ENCODE measurements at regions not wholly inside any gene's neighbourhood (a gene's known extent, or its start where the extent isn't known, plus 50 kb on each side); places are given as distances from the start of the nearest gene placed in this dataset.
"Not testable (repeated sequence)": the region's sequence is repeated elsewhere in the genome, so short reads cannot be mapped to it uniquely, and the experiment has no call there.

DNA sequence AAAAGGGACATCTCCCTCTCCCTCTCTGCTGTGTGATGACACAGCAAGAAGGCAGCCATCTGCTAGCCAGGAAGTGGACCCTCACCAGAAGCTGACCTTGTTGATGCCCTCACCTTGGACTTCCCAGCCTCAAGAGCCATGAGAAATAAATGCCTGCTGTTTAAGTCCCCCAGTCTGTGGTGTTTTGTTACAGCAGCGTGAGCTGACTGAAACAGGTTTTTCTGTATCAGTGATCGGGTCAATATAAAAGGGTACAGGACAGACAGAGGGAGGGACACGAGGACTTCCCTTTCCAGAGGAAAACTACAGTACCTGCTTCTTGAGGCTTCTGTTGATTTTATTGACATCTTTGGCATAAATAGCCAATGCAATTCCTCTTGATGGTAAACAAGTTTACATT lies 510.3 kb upstream of the CHAC2 start:
- no peak for DNase-seq

DNA sequence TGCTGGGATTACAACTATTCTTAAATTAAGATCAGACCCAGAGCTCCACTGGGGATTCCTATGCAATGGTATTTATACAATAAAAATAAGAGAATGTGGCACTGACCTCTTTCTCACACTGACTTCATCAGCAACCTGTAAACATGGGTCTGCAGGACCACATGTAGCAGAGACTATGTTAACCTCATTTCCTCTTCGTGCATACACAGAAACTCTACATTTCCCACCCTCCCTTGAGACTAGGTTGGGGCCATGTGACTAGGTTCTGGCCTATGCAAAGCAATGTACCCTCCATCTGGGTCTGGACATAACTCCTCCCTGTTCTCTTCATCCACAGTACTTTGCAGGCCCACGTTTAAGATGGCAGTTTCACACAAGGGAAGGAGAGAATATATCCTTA lies 514.4 kb upstream of the CHAC2 start:
- DNase-seq, result no peak

DNA sequence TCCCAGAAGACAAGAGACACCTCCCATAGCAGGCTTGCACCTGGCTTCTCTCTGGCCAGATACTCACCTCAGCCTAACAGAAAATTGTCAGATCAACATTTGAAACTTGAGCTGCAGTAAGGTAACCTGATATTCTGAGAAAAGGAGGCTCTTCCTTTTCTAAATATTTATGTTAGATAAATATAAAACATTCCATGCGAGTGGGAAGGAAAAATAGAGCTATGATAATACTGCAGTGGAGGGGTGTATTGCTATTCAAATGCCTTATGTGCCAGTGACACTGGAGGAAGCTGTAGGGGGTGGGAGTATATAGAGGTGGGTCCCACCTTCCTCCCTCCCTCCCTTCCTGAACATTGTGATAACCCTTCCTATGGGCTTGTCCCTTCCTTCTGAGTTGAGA lies 515.5 kb upstream of the CHAC2 start:
- DNase-seq, result no peak

DNA sequence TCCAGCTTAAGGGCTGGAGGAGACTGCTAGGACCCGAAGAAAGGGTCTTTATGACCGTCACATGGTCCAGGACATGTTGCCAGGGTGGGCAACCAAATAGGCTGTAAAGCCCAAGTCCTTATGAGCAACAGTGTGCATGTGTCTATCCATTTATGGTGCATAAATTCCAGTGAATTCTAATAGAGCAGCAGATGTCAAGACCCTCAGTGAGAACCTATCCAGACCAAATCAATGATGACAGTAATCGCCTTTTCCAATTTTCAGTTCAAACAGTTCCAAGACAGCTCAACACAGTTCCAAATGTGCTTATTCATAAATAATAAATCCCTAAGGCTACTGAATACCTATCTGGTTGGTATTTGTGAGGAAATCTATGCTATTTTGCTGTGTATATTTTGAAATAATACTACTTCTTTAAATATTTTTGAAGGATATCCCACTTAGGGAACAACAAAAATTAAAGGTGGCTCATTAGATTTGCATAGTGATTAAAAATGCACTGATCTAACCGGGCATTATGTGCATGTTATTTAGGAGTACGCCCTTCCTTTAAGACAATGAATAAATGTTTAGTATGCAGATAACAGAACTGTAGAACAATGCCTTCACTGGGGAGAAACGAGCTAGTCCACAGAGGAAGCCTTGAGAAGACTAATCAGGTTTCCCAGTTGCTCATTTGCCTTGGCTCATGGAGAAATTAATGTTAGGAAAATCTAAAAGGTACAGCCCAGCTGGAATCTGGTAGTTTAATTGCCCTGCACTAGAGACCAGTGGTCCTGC lies 519.5 kb upstream of the CHAC2 start:
- DNase-seq, result no peak

GRCh38 chr2:53243430-53243829 lies 524.2 kb upstream of the CHAC2 start:
- no peak for DNase-seq

- DNase-seq, result no peak
These were observed 525.5 kb upstream of the CHAC2 start for GRCh38 chr2:53242090-53242489.

- no peak for DNase-seq
These were observed 531.6 kb upstream of the CHAC2 start for GRCh38 chr2:53235836-53236582.

- DNase-seq, result no peak
These were observed 533.1 kb upstream of the CHAC2 start for GRCh38 chr2:53234548-53234903.

DNA sequence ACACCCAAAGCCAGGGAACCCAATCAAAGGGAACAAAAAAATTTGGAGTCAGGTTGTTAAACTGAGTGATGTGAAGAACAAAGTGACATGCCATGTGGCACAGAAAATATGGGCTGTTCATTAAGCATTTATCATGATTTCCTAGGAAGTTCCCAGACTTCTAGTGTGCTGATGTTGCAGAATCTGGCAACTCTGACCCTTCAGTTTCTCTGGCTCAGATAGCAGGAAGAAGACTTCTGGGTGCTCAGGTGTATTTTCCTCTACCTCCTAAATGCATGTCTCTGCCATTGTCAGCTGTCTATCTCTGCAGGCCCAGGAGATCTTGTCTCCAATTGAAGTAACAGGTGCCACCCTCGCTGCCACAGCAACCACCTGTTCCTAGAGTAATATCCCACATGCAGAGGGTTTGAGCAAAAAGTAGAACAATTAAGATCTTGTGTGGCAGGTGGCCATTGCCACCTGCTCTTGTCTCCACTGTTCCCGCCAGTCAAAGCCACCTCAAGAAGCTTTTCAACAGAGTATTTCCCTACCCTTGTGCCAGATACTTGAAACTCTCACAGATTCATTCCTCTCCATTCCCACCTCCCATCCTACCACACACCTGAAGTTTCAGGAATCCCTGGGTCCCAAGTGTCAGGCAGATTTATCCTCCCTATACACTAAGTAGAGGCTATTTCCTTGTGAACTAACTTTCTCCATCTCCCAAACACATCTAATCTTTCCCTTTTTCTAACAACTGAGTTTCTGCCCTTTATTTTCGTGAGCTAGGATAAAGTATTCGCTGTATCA lies 533.7 kb upstream of the CHAC2 start:
- no peak for DNase-seq

DNA sequence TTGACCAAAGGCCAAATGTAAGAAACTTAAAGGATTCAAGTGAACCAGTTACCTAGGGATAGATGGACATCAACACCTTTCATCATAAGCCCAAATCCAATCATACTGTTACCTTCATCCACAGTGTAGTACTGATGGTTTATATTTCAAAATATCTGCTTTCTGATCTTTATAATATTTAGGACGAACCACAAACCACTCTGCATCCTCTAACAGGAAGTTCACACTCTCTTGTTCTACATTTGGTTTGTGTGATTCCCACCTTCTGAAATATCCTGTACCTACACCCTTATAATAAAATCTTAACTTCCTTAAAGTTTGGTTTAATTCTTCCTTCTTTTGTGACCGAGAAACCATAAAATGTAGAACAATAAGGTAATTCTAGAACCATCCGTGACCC lies 535.7 kb upstream of the CHAC2 start:
- no peak for DNase-seq

- DNase-seq, result no peak
These were observed 536.9 kb upstream of the CHAC2 start for GRCh38 chr2:53230691-53231090.

- no peak for DNase-seq
These were observed 540.1 kb upstream of the CHAC2 start for GRCh38 chr2:53227535-53227934.

GRCh38 chr2:53220969-53221368 lies 546.6 kb upstream of the CHAC2 start:
- no peak for DNase-seq

DNA sequence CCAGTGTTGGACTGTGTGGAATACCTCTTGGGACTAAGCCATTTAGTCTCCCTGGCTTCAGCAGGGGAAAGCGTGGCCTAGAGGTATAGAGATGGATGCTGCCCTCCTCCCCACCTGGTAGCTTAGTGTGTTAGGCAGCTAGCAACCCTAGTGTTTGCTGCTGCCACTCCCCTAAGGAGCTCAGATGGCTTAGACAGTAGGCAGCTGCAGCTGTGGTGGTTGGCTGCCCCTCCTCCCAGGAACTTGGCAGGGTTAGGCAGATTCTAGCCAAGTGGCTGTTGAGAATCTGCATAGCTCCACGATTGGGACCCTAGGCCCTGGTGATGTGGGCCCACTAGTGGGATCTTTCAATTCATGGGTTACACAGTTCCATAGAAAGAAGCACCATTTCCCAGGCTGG lies 550.4 kb upstream of the CHAC2 start:
- DNase-seq, result no peak

GRCh38 chr2:53216805-53217204 lies 550.8 kb upstream of the CHAC2 start:
- DNase-seq, result no peak

DNA sequence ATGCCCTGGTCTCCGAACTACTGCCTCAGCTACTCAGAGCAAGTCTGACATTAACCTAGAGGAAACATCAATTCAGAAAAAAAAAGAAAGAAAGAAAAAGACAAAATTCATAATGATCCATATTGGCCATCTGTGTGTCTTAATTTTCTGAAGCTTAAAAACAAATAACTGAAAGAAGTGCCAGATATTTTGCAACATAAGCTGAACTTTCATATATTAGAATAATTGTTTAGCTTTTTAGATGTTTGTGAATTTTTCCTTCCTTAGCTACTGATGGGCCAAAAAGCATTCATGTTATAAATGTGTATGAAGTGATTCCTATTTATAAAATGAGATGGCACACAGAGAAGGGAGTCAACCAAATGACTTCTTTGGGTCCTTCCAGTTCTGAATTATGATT lies 555.0 kb upstream of the CHAC2 start:
- DNase-seq, result no peak

GRCh38 chr2:53211201-53211774 lies 556.3 kb upstream of the CHAC2 start:
- DNase-seq, result no peak

DNA sequence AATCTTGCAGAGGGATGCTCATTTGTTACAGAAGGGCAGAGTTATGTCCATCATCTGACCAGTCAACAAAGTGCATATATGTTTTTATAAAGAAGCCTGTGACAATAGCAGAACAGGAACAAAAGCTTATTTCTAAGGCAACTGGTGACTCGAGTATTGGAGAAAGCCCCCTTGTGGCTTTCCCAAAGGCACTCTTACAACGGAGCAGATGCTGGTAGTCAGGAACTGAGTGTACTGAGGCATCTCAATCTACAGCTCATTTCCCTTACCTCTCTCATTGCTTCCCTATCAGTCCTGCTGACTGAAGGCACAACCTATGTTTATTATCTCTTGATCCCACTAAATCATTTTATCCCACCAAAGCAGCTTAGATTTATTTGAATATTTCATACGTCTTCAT lies 557.1 kb upstream of the CHAC2 start:
- no peak for DNase-seq

DNA sequence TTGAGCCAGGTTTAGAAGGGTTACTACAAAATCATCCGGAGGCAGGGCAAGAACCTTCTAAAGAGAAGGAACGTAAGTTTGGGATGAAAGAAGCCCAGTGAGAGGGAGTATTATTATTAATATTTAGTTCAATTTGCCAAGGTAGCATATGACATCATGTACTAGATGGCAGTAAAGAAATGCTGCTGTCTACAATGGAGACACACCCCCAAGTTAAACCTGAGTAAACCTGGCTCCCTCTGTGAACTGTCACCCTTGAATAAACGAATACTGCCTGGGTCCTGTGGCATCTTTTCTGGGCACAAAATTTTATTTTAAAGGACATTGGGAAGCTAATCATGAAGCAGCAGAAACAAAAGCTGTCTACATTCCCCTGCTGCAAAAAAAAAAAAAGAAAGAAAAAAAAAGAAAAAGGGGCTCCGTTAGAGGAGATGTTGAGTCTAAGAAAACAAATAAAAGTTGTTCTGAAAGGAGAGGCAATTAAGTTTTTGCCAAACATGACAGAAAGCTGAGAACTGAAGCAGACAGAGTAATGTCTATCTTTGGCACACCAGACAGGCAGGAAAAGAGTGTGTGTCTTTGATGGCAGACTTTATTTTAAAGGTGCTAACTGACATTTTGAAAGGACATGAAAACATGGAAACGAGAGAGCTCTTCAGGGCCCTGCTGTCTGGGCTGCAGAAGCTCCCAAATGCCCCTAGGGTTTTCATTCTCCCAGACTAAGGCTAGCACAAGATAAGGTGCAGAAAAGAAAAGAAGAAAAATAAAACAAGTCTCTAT lies 557.7 kb upstream of the CHAC2 start:
- no peak for DNase-seq

GRCh38 chr2:53208815-53209214 lies 558.8 kb upstream of the CHAC2 start:
- no peak for DNase-seq

DNA sequence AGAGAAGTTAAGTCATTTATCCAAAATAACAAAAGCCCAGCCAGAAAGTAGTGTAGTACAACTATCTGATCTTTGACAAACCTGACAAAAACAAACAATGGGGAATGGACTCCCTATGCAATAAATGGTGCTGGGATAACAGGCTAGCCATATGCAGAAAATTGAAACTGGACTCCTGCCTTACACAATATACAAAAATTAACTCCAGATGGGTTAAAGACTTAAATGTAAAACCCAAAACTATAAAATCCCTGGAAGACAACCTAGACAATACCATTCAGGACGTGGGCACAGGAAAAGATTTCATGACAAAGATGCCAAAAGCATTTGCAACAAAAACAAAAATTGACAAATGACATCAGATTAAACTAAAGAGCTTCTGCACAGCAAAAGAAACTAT lies 561.4 kb upstream of the CHAC2 start:
- DNase-seq, result not testable (repeated sequence)

DNA sequence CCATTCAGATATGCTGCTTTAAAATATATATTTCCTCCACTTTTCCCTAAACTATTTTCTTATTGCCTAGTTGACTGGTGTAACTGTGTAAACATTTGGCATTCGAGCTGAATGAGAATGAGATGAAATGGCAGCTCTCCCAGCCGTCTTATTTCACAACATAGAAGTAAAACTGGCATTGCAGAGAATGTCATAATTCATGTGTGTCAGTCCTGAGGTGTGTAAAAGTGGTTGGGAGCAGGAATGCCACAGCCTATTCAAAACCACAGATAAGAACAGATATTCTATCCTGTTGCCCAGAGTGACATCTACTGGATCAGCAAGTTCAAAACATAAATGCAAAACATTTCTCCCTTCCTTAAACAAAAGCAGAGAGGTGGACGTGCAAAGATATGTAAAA lies 565.5 kb upstream of the CHAC2 start:
- no peak for DNase-seq

DNA sequence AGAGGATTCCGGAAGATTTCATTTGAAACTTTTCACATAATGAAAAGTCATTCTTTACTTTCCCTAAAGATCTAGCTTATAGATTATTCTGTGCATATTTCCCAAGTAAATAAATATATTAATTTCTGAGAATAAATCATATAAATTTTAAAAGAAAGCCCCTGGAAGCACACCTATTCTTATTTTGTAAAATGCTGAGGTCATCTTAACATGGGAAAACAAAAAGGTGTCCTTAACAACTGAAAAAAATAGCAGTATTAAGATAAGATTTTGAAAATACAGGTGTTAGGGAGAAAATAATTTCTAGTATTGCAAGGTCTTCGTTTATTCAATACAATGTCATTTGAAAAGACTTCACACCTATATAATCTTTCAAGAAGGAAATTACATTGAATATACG lies 567.5 kb upstream of the CHAC2 start:
- DNase-seq, result no peak
